GM06990 (cell line): ENCODE measurements at regions not wholly inside any gene's neighbourhood (a gene's known extent, or its start where the extent isn't known, plus 50 kb on each side); places are given as distances from the start of the nearest gene placed in this dataset.

Experiments used
- DNase-seq: peaks from one replicate; pipeline ENCODE4 v3.0.0-alpha.2; 2011; ENCODE audit not compliant: insufficient read length; ENCODE audit errors: extremely low read depth
- H3K27me3 ChIP-seq: replicated peaks from 2 replicates; pipeline ENCODE4 v1.6.0; 2011; ENCODE audit warnings: low read length; ENCODE audit not compliant: control insufficient read depth, insufficient read depth
- H3K36me3 ChIP-seq: 2 replicates; pipeline ENCODE4 v1.5.1; 2011; ENCODE audit warnings: low read length; ENCODE audit not compliant: control insufficient read depth, insufficient read depth
- H3K4me3 ChIP-seq: replicated peaks from 2 replicates; pipeline ENCODE4 v1.5.1; 2011; ENCODE audit warnings: low read depth, mild to moderate bottlenecking, control low read depth, low read length
- TF ChIP-seq, protein P1 (sequence below): IDR thresholded peaks from 2 replicates; pipeline ENCODE4 v1.5.1; 2011; ENCODE audit warnings: low read length, control low read depth, mild to moderate bottlenecking, inconsistent platforms; ENCODE audit not compliant: insufficient read depth, poor library complexity, severe bottlenecking

DNA sequence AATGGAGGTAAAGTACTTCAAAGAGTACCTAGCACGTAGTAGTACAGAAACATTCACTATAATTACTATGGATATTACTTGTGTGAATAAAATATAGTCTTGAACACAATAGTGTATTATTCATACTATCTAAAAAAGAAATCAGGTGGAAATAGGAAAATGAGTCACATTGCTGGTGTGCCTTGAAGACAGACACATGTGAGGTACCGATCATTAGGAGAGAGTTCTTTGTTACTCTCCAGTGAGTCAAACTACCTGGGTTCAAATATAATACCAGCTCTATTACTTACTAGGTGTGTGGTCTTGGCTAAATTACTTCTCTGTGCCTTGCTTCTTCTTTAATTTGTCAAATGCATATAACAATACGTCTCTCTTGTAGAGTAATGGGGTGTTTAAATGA lies 50.8 kb upstream of the BEND6 start:
- H3K4me3 ChIP-seq, result no peak overlapping the region
- no peak for DNase-seq
- TF ChIP-seq, protein P1, sequence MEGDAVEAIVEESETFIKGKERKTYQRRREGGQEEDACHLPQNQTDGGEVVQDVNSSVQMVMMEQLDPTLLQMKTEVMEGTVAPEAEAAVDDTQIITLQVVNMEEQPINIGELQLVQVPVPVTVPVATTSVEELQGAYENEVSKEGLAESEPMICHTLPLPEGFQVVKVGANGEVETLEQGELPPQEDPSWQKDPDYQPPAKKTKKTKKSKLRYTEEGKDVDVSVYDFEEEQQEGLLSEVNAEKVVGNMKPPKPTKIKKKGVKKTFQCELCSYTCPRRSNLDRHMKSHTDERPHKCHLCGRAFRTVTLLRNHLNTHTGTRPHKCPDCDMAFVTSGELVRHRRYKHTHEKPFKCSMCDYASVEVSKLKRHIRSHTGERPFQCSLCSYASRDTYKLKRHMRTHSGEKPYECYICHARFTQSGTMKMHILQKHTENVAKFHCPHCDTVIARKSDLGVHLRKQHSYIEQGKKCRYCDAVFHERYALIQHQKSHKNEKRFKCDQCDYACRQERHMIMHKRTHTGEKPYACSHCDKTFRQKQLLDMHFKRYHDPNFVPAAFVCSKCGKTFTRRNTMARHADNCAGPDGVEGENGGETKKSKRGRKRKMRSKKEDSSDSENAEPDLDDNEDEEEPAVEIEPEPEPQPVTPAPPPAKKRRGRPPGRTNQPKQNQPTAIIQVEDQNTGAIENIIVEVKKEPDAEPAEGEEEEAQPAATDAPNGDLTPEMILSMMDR, result no peak

DNA sequence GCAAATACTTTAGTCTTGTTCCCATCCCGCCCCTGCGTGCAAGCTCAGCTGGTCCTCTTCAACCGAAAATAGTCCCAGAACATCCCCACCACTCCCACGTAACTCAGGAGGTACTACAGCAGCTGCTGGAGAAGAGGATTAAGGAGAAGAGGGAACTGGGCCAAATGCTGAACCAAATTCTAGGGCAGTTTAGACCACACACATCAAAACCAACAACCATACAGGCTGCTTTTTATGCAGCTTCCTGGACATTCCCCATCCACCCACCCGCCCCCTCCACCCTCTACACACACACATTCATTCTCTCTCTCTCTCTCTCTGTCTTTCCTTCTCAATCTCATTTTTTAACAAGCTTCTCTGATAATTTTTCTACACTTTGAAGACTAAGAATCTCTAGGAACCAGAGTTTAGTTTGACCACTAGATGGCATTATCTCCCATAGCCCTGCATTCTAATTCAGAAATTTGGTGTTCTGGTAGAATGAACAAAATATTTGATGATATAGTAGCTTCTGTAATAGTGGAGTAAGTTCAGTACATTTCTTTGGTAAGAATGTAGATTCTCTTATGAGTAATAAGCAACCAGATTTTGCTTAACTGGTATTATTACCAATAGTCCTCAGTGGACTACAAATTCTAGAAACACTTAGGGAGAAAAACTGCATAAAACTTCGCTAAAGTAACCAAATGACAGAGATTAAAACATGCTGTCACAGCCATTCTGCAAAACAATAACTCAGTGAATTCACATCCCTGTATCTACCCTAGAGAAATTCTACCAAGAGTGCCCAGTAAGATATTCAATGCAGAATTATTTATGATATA lies 52.1 kb upstream of the BEND6 start:
- TF ChIP-seq, protein P1, result peak; percentile 68
- DNase-seq, result no peak

More for the DNA sequence above, 50.8 kb upstream of the BEND6 start:
- Histone ChIP-seq H3K36me3 (no peaks in the 10 kb centered on the region; the same call in 1 of the 2 replicates), H3K27me3 (no peaks in the 10 kb centered on the region)

DNA sequence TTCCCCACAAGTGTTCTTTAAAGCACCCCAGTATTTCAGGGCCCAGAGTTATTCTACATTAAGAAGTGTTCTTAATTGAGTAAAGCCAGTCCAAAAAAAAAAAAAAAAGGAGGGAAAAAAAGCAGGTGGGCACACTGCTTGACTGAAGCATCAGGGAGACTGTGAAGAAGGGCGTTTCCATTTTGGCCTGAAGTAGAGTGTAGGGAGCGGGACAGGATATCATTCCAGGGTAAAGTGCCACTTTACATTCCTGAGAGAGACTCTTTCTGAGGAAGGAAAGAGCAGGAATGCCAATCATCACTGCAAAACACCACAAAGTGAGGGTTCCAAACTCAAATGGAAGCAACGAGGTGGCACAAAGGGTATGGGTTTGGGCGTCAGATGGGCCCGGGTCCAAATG lies 54.1 kb upstream of the BEND6 start:
- no peaks in the 10 kb centered on the region; the same call in 1 of the 2 replicates for H3K36me3 ChIP-seq
- DNase-seq, result no peak
- H3K4me3 ChIP-seq, result no peak overlapping the region
- H3K27me3 ChIP-seq, result no peaks in the 10 kb centered on the region
- TF ChIP-seq, protein P1, result no peak

More for the DNA sequence above, 52.1 kb upstream of the BEND6 start:
- Histone ChIP-seq H3K27me3 (no peaks in the 10 kb centered on the region), H3K4me3 (no peak overlapping the region), H3K36me3 (no peaks in the 10 kb centered on the region; the same call in 1 of the 2 replicates)

DNA sequence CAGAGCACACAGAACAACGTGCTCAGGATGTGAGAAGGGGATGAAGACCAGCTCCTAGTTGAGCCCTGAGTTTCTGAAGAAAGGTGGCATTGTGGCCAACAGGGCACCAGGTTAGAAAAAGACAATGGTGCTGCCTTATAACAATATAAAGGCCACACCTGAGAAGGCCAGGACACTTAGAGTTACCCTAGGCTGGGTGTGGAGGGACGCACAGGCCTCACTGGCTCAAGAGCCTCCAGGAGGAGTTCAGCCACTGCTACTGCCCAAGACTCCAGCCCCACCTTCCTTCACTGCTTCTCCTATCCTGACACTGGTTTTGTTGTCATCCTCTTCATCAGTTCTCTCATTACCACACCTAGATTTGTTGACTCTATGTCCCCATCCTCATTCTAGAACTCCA lies 55.2 kb upstream of the BEND6 start:
- TF ChIP-seq, protein P1, result no peak
- Histone ChIP-seq H3K27me3 (no peaks in the 10 kb centered on the region), H3K4me3 (no peak overlapping the region), H3K36me3 (no peaks in the 10 kb centered on the region; the same call in 1 of the 2 replicates)
- DNase-seq, result no peak

- TF ChIP-seq, protein P1, result no peak
- no peak overlapping the region for H3K4me3 ChIP-seq
- no peaks in the 10 kb centered on the region; the same call in 1 of the 2 replicates for H3K36me3 ChIP-seq
- no peak for DNase-seq
- no peaks in the 10 kb centered on the region for H3K27me3 ChIP-seq
Observed at GRCh38 chr6:56899311-56899710, 55.6 kb upstream of the BEND6 start.
